Heart right ventricle (tissue), 16 donors: ENCODE measurements at regions not wholly inside any gene's neighbourhood (a gene's known extent, or its start where the extent isn't known, plus 50 kb on each side); places are given as distances from the start of the nearest gene placed in this dataset.

ENCODE experiments used
- ATAC-seq, 8 donors: fragments of 200-7000 bp; cut with Tn5 transposase; one replicate each; pipeline ENCODE4 v1.9.1; 2020; ENCODE audit warnings: mild to moderate bottlenecking in 8 of 8, moderate library complexity in 8 of 8, moderate number of reproducible peaks in 1 of 8
- DNase-seq, 2 donors: peaks; one replicate each; pipeline ENCODE4 v3.0.0-alpha.2; 2020
- H3K27ac ChIP-seq, 10 donors: fragments of 200-600 bp; sonication (generic) in 2 of 10; one replicate each; pipeline versions ENCODE4 v1.5.0 to v1.8.0; 2020 to 2022; ENCODE audit warnings: mild to moderate bottlenecking in 3 of 10
- H3K27me3 ChIP-seq, 7 donors: fragments of 200-600 bp; one replicate each; pipeline ENCODE4 v1.8.0; 2021 to 2022; ENCODE audit warnings: mild to moderate bottlenecking in 2 of 7
- H3K36me3 ChIP-seq, 9 donors: fragments of 200-600 bp; sonication (generic) in 1 of 9; one replicate each; pipeline versions ENCODE4 v1.5.0 to v1.8.0; 2020 to 2022; ENCODE audit warnings: mild to moderate bottlenecking in 2 of 9
- H3K4me1 ChIP-seq, 9 donors: fragments of 200-600 bp; sonication (generic) in 1 of 9; one replicate each; pipeline versions ENCODE4 v1.5.0 to v1.8.0; 2020 to 2022; ENCODE audit warnings: mild to moderate bottlenecking in 4 of 9
- H3K4me3 ChIP-seq, 10 donors: fragments of 200-600 bp; sonication (generic) in 2 of 10; one replicate each; pipeline versions ENCODE4 v1.5.0 to v1.8.0; 2020 to 2022; ENCODE audit warnings: mild to moderate bottlenecking in 7 of 10, moderate library complexity in 2 of 10
- H3K9me3 ChIP-seq, 11 donors: fragments of 200-600 bp in 10 of 11; sonication (generic) in 2 of 11; one replicate each; pipeline versions ENCODE4 v1.5.0 to v1.8.0; 2013 to 2022; ENCODE audit warnings: mild to moderate bottlenecking in 2 of 11, control low read depth in 1 of 11, moderate library complexity in 1 of 11
- WGBS, 2 donors: extraction: QIAGEN DNeasy Blood & Tissue Kit; methylation state at CpG; one replicate each; pipeline ENCODE4 v1.1.7; 2013; ENCODE audit warnings: inconsistent platforms in 1 of 2; 5-methylcytosine and 5-hydroxymethylcytosine counted together
- intact Hi-C, 10 donors: fragments of 100-400 bp; cut with DNase I; formaldehyde crosslinking; loops; one replicate each; pipeline versions ENCODE4 v1.11.1 to v1.14.2; 2022
- TF ChIP-seq, protein P1 (sequence below), 9 donors: fragments of 200-600 bp; sonication (generic) in 2 of 9; IDR thresholded peaks; one replicate each; pipeline versions ENCODE4 v1.5.0 to v1.8.0; 2021 to 2022; ENCODE audit warnings: antibody characterized with exemption in 9 of 9, mild to moderate bottlenecking in 5 of 9, moderate library complexity in 1 of 9
- donor health status: Arrhythmogenic right ventricular cardiomyopathy.
- donor health status: ischemic (EF 13 %, LVEDD 7.1; RV severe dilation, severe dysfunction).
- donor health status: healthy with polysubstance abuse.
- donor health status: DM: no; HTN: yes; CAD: no.
- donor health status: DM: no; HTN: no; CAD: no.
- donor health status: ischemic (EF 25% LVEDD 6.9; RV normal size, moderate dysfunction).
- donor health status: ischemic (EF 25% LVEDD 5.7; RV mildly dilated, moderate dysfunction).
- donor health status: healthy.
- donor health status: DM: yes; HTN: yes; CAD: no.
- donor health status: Ischemic cardiomyopathy.
- donor health status: ischemic (EF 35%, LVEDD 5.7; RV mildly dilated, moderate dysfunction).
- donor health status: nonischemic (EF 11% LVEDD 7.7; RV severe dilation, severe dysfunction).
- donor health status: DM: yes; HTN: yes; CAD: no.
- donor health status: PGD.
- donor health status: ischemic (EF 29% LVEDD 5.4; RV normal size, mild dysfunction).
- donor health status: nonischemic (EF 23%, LVEDD 6.1; RV moderate dilation, normal function).

DNA sequence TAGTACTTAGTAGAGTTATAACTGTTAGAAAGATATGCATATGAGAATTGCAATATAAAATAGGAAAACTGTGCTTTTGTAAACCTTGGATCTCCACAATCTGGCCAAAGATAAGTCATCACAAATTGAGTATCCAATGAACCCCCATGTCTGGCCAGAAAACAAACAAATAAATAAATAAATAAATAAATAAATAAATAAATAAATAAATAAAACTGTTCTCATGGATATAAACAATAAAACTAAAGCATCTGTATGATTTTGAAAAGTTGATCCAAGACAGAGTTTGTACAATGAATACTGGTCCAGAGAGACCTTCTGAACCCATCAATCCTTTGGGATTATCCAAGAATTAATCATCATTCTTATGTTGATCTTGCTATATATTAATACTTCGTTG lies 367.6 kb upstream of the CDH9 start:
- Histone ChIP-seq H3K4me1 (no peaks in the 10 kb centered on the region), H3K4me3 (no peak overlapping the region), H3K27me3 (no peaks in the 10 kb centered on the region), H3K36me3 (no peaks in the 10 kb centered on the region), H3K9me3 (peaks cover 0 to 9% (median 0%) of the 10 kb centered on the region in 11 donors), H3K27ac (no peak overlapping the region)
- intact Hi-C loops: no loop called here
- ATAC-seq (no peak), DNase-seq (no peak)
- WGBS, 2 donors: 73 to 77% methylated on average over 1 of the region's 1 CpG
- TF ChIP-seq, protein P1, sequence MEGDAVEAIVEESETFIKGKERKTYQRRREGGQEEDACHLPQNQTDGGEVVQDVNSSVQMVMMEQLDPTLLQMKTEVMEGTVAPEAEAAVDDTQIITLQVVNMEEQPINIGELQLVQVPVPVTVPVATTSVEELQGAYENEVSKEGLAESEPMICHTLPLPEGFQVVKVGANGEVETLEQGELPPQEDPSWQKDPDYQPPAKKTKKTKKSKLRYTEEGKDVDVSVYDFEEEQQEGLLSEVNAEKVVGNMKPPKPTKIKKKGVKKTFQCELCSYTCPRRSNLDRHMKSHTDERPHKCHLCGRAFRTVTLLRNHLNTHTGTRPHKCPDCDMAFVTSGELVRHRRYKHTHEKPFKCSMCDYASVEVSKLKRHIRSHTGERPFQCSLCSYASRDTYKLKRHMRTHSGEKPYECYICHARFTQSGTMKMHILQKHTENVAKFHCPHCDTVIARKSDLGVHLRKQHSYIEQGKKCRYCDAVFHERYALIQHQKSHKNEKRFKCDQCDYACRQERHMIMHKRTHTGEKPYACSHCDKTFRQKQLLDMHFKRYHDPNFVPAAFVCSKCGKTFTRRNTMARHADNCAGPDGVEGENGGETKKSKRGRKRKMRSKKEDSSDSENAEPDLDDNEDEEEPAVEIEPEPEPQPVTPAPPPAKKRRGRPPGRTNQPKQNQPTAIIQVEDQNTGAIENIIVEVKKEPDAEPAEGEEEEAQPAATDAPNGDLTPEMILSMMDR (IDR thresholded peaks at IDR 0.05): no peak

- ATAC-seq: no peak
- H3K4me3 ChIP-seq: no peak overlapping the region
- H3K27me3 ChIP-seq: no peaks in the 10 kb centered on the region
- peaks cover 0 to 23% (median 3%) of the 10 kb centered on the region in 11 donors for H3K9me3 ChIP-seq
- TF ChIP-seq, protein P1 (IDR thresholded peaks at IDR 0.05): no peak
- intact Hi-C loops: no loop called here
- no peak for DNase-seq
- 71 to 77% methylated on average over 5 of the region's 5 CpGs for WGBS, 2 donors
- H3K36me3 ChIP-seq: no peaks in the 10 kb centered on the region
- H3K4me1 ChIP-seq: no peaks in the 10 kb centered on the region
- H3K27ac ChIP-seq: no peak overlapping the region
Measured at GRCh38 chr5:27403243-27403882, 365.0 kb upstream of the CDH9 start.

DNA sequence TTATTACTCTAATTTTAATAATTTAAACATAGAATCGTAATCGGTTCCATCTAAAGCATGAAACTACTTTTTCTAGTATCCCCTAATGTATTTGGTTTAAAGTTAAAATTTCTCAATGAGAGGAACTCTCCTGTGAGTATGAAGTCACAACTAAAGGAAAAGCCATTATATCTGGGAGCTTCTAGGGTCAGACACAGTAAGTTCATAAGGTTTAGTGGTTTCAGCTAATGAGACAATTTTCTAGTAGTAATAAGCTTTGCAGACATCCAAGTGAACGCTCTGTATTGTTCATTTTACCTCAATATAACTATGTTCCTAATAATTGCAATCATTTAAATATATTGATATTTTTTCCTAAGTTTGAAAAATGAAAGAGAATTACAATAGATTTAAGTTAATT lies 364.4 kb upstream of the CDH9 start:
- Histone ChIP-seq H3K4me3 (no peak overlapping the region), H3K27ac (no peak overlapping the region), H3K27me3 (no peaks in the 10 kb centered on the region), H3K4me1 (no peaks in the 10 kb centered on the region), H3K36me3 (no peaks in the 10 kb centered on the region), H3K9me3 (peaks cover 0 to 23% (median 3%) of the 10 kb centered on the region in 11 donors)
- DNase-seq (no peak), ATAC-seq (no peak)
- intact Hi-C loops: no loop called here
- TF ChIP-seq, protein P1 (IDR thresholded peaks at IDR 0.05): no peak
- 81 to 83% methylated on average over 3 of the region's 3 CpGs for WGBS, 2 donors

GRCh38 chr5:27396998-27397397 lies 358.6 kb upstream of the CDH9 start:
- Histone ChIP-seq H3K36me3 (no peaks in the 10 kb centered on the region), H3K27ac (no peak overlapping the region), H3K4me3 (no peak overlapping the region), H3K27me3 (no peaks in the 10 kb centered on the region), H3K4me1 (no peaks in the 10 kb centered on the region), H3K9me3 (peaks cover 0 to 30% (median 3%) of the 10 kb centered on the region in 11 donors)
- TF ChIP-seq, protein P1 (IDR thresholded peaks at IDR 0.05): no peak
- DNase-seq: no peak
- intact Hi-C loops: no loop called here
- ATAC-seq: no peak
- WGBS, 2 donors: 88% methylated on average over 9 of the region's 9 CpGs
